C4-2B (cell line): ENCODE measurements at regions not wholly inside any gene's neighbourhood (a gene's known extent, or its start where the extent isn't known, plus 50 kb on each side); places are given as distances from the start of the nearest gene placed in this dataset.

Experiments used
- CTCF ChIP-seq: fragments of 450-650 bp; conservative IDR thresholded peaks from 2 replicates; pipeline ENCODE4 v1.5.1; 2017; ENCODE audit warnings: mild to moderate bottlenecking
- ZFX ChIP-seq: fragments of 450-650 bp; IDR thresholded peaks from 2 replicates; pipeline ENCODE4 v1.6.1; 2017

DNA sequence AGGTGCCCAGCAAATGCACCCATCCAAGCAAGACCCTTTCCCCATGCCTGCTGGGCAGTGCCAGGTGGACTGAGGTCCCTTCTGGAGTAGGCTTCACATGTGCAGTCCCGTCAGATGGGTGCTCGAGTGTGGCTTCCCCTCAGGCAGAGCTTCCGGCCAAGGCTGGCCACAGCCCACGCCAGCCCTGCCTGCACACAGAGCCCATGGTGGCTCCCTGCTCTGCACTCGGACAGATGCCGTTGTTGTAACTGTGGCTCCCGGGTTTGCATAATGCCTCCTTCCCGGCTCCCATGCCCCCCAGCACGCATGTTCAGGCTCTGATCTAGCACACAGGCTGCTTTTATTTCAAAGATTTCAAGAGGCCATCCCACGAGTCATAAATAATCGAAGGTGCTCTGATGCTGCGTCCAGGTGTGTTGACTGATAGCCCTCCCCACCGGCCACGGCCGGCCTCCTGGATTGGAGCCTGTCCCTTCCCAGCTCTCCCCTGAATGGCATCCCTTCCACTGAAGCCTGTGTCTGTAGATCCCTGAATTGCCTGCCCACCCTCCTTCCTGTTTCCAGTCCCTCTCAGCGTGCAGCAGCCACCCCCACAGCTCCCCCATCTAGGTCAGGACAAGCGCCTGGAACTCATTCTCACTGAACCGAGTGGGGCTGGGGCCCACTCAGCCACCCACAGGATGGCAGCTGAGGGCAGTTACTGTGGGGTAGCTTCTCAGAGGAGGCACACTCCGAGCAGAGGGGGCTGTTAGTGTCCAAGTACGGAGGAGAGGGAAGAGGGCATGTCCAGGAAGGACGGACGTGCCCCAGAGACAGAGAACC lies 100.0 kb upstream of the LINGO1 start:
- no peak for TF ChIP-seq CTCF
- TF ChIP-seq ZFX: no peak
